ENCODE measurements at regions not wholly inside any gene's neighbourhood (a gene's known extent, or its start where the extent isn't known, plus 50 kb on each side); places are given as distances from the start of the nearest gene placed in this dataset.
A peak's percentile ranks its signal among the peaks of the same experiment; 100 is the strongest.

GRCh38 chr6:145082359-145082758 is 653.0 kb downstream of the EPM2A start:
- H3K27ac ChIP-seq = no peak overlapping the region
- TF ChIP-seq EP300 (IDR thresholded peaks at IDR 0.05) = no peak
- no peak for TF ChIP-seq CTCF (IDR thresholded peaks at IDR 0.05)
- no peak for TF ChIP-seq POLR2A (IDR thresholded peaks at IDR 0.05)
- no peak for TF ChIP-seq POLR2AphosphoS5 (IDR thresholded peaks at IDR 0.05)
- DNase-seq = no peak
- no peaks in the 10 kb centered on the region for H3K27me3 ChIP-seq
- no peak overlapping the region for H3K4me3 ChIP-seq
- H3K4me1 ChIP-seq = no peaks in the 10 kb centered on the region
- no peaks in the 10 kb centered on the region for H3K36me3 ChIP-seq
- no peaks in the 10 kb centered on the region for H3K9me3 ChIP-seq
- WGBS, 5 donors = 79 to 90% (median 86%) methylated on average over 4 of the region's 4 CpGs
- intact Hi-C loops (cut with DNase I; ENCODE audit: low total_unique reads) = no loop called here

- Histone ChIP-seq H3K4me3 (no peak overlapping the region), H3K4me1 (no peaks in the 10 kb centered on the region), H3K27me3 (no peaks in the 10 kb centered on the region), H3K36me3 (no peaks in the 10 kb centered on the region), H3K9me3 (no peaks in the 10 kb centered on the region), H3K27ac (no peak overlapping the region)
- TF ChIP-seq POLR2A (IDR thresholded peaks at IDR 0.05) (no peak), POLR2AphosphoS5 (IDR thresholded peaks at IDR 0.05) (no peak), CTCF (IDR thresholded peaks at IDR 0.05) (no peak)
- intact Hi-C loops (cut with DNase I; ENCODE audit: low total_unique reads) = no loop called here
- 35 to 49% (median 40%) methylated on average over 3 of the region's 3 CpGs for WGBS, 5 donors
- DNase-seq = peak in 1 of 2 donors; percentile 6
These were observed 649.1 kb downstream of the EPM2A start for GRCh38 chr6:145086197-145086596.

- intact Hi-C loops (cut with DNase I; ENCODE audit: low total_unique reads) = no loop called here
- no peak for DNase-seq
- Histone ChIP-seq H3K36me3 (no peaks in the 10 kb centered on the region), H3K9me3 (no peaks in the 10 kb centered on the region), H3K27me3 (no peaks in the 10 kb centered on the region), H3K4me3 (no peak overlapping the region), H3K4me1 (no peaks in the 10 kb centered on the region), H3K27ac (no peak overlapping the region)
- WGBS, 5 donors = 65 to 82% (median 72%) methylated on average over 3 of the region's 3 CpGs
- TF ChIP-seq POLR2AphosphoS5 (IDR thresholded peaks at IDR 0.05) (no peak), EP300 (IDR thresholded peaks at IDR 0.05) (no peak), POLR2A (IDR thresholded peaks at IDR 0.05) (no peak), CTCF (IDR thresholded peaks at IDR 0.05) (no peak)
These were observed 648.3 kb downstream of the EPM2A start for GRCh38 chr6:145087034-145087433.

- WGBS, 5 donors = 67 to 75% (median 73%) methylated on average over 4 of the region's 4 CpGs
- Histone ChIP-seq H3K27me3 (no peaks in the 10 kb centered on the region), H3K9me3 (no peaks in the 10 kb centered on the region), H3K36me3 (no peaks in the 10 kb centered on the region), H3K27ac (no peak overlapping the region), H3K4me3 (no peak overlapping the region), H3K4me1 (no peaks in the 10 kb centered on the region)
- intact Hi-C loops (cut with DNase I; ENCODE audit: low total_unique reads) = no loop called here
- peak in 1 of 2 donors; percentile 9 for DNase-seq
- TF ChIP-seq EP300 (IDR thresholded peaks at IDR 0.05) (no peak), CTCF (IDR thresholded peaks at IDR 0.05) (no peak), POLR2AphosphoS5 (IDR thresholded peaks at IDR 0.05) (no peak), POLR2A (IDR thresholded peaks at IDR 0.05) (no peak)
These were observed 644.3 kb downstream of the EPM2A start for GRCh38 chr6:145090801-145091585.
